ENCODE measurements at regions not wholly inside any gene's neighbourhood (a gene's known extent, or its start where the extent isn't known, plus 50 kb on each side); places are given as distances from the start of the nearest gene placed in this dataset.

GRCh38 chr2:18456026-18456425 lies 104.4 kb downstream of the RDH14 start:
- TF ChIP-seq CTCF (IDR thresholded peaks at IDR 0.05) (no peak), POLR2A (IDR thresholded peaks at IDR 0.05) (no peak)
